MCF 10A (cell line): ENCODE measurements at regions not wholly inside any gene's neighbourhood (a gene's known extent, or its start where the extent isn't known, plus 50 kb on each side); places are given as distances from the start of the nearest gene placed in this dataset.

ENCODE experiments used
- BruUV-seq: library from RNA; stranded (reverse); fragments of 400-500 nt; replicated peaks from 2 replicates; lab custom pipeline; 2021; lab: Mats Ljungman, UMichigan
- CTCF ChIA-PET: fragments of 300-600 bp; sonication (Branson Sonifier 250); formaldehyde crosslinking; extraction: SDS; loops from one replicate; lab custom pipeline; 2021; ENCODE audit warnings: antibody characterized with exemption, inconsistent platforms; lab: Yijun Ruan, JAX
- POLR2A ChIA-PET: fragments of 300-600, 350-650 bp; sonication (Branson Sonifier 250); formaldehyde crosslinking; extraction: SDS; loops from one replicate; lab custom pipeline; 2020; ENCODE audit warnings: antibody characterized with exemption, inconsistent platforms; lab: Yijun Ruan, JAX
- DNase-seq: peaks from one replicate; pipeline ENCODE4 v3.0.0-alpha.2; 2018; ENCODE audit not compliant: unreplicated experiment
- H3K27ac Mint-ChIP-seq: one replicate; pipeline ENCODE4 v1.8.0; 2022; ENCODE audit warnings: mild to moderate bottlenecking, low read depth, mixed read lengths; ENCODE audit not compliant: unreplicated experiment
- H3K27me3 Mint-ChIP-seq: one replicate; pipeline ENCODE4 v1.8.0; 2022; ENCODE audit warnings: mixed read lengths; ENCODE audit not compliant: insufficient read depth, unreplicated experiment
- H3K36me3 Mint-ChIP-seq: one replicate; pipeline ENCODE4 v1.8.0; 2022; ENCODE audit warnings: mild to moderate bottlenecking, moderate library complexity, mixed read lengths; ENCODE audit not compliant: insufficient read depth, unreplicated experiment
- H3K4me1 Mint-ChIP-seq: one replicate; pipeline ENCODE4 v1.8.0; 2022; ENCODE audit warnings: mixed read lengths; ENCODE audit not compliant: insufficient read depth, unreplicated experiment
- H3K4me3 Mint-ChIP-seq: one replicate; pipeline ENCODE4 v1.8.0; 2022; ENCODE audit warnings: mild to moderate bottlenecking, moderate library complexity, mixed read lengths; ENCODE audit not compliant: unreplicated experiment
- H3K9me3 Mint-ChIP-seq: one replicate; pipeline ENCODE4 v1.8.0; 2022; ENCODE audit warnings: mixed read lengths; ENCODE audit not compliant: unreplicated experiment
- intact Hi-C: fragments of 100-400 bp; cut with micrococcal nuclease; formaldehyde crosslinking; loops from 2 replicates; pipeline ENCODE4 v1.14.1; 2022
- TF ChIP-seq, protein P1 (sequence below): fragments of 200-600 bp; IDR thresholded peaks from one replicate; pipeline ENCODE4 v1.8.0; 2022; ENCODE audit warnings: antibody characterized with exemption, mild to moderate bottlenecking; ENCODE audit not compliant: unreplicated experiment

DNA sequence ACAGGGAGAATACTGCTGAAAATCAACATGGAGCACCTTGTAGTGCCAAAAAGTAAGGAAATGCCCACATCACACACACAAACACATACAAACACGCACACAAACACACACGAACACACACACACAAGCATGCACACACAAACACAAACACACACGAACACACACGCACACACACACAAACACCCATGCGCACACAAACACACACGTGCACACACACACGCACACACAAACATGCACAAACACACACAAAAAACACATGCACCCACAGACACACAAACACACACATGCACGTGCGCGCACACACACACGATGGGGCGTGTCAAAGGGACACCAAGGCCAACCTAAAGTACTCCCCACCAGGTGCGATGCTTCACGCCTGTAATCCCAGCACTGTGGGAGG lies 61.7 kb upstream of the C14orf180 start:
- H3K9me3 Mint-ChIP-seq, result peaks cover 7% of the 10 kb centered on the region
- BruUV-seq, result no TSS peak
- no peak overlapping the region for H3K27ac Mint-ChIP-seq
- H3K4me3 Mint-ChIP-seq, result no peak overlapping the region
- H3K27me3 Mint-ChIP-seq, result peaks cover 56% of the 10 kb centered on the region
- TF ChIP-seq, protein P1, sequence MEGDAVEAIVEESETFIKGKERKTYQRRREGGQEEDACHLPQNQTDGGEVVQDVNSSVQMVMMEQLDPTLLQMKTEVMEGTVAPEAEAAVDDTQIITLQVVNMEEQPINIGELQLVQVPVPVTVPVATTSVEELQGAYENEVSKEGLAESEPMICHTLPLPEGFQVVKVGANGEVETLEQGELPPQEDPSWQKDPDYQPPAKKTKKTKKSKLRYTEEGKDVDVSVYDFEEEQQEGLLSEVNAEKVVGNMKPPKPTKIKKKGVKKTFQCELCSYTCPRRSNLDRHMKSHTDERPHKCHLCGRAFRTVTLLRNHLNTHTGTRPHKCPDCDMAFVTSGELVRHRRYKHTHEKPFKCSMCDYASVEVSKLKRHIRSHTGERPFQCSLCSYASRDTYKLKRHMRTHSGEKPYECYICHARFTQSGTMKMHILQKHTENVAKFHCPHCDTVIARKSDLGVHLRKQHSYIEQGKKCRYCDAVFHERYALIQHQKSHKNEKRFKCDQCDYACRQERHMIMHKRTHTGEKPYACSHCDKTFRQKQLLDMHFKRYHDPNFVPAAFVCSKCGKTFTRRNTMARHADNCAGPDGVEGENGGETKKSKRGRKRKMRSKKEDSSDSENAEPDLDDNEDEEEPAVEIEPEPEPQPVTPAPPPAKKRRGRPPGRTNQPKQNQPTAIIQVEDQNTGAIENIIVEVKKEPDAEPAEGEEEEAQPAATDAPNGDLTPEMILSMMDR, result no peak
- POLR2A ChIA-PET, result no interaction called here
- no peaks in the 10 kb centered on the region for H3K36me3 Mint-ChIP-seq
- DNase-seq, result no peak
- CTCF ChIA-PET, result interaction anchor here (1.2 kb wide), 1 partner anchor 374 kb away, joined by 3 read pairs; no protein-coding TSS in a partner anchor
- intact Hi-C loops, result no loop called here
- H3K4me1 Mint-ChIP-seq, result no peaks in the 10 kb centered on the region

DNA sequence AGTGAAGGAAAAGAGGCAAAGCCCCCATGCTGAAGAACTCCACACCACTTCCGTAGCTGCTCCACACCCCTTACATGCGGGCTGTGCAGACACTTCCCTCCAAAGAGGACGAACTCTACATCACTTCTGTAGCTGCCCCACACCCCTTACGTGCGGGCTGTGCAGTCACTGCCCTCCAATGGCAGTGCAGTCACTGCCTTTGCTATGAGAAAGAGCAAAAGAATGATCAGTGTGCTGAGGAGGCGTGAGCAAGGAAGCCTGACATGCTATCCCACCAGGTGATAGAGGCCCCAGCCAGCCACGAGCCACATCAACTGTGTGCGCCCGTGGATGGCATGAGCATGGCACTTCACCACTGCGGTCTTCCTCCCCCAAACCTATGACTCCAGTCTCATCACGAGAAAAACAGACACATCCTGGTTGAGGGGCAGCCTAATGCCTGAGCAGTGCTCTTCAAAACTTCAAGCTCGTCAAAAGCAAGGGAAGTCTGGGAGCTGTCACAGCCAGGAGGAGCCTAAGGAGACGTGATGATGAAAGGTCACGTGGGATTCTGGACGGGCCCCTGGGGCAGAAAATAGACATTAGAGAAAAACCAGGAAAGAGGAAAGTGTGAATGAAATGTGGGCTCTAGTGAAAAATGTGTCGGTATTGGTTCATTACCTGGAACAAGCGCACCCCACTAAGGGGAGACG lies 60.8 kb upstream of the C14orf180 start:
- no peak overlapping the region for H3K27ac Mint-ChIP-seq
- no TSS peak for BruUV-seq
- H3K4me3 Mint-ChIP-seq, result no peak overlapping the region
- intact Hi-C loops, result no loop called here
- H3K27me3 Mint-ChIP-seq, result peaks cover 56% of the 10 kb centered on the region
- no peaks in the 10 kb centered on the region for H3K36me3 Mint-ChIP-seq
- no peaks in the 10 kb centered on the region for H3K4me1 Mint-ChIP-seq
- TF ChIP-seq, protein P1, result no peak
- ChIA-PET POLR2A (no interaction called here), CTCF (no interaction called here)
- DNase-seq, result no peak
- H3K9me3 Mint-ChIP-seq, result peaks cover 7% of the 10 kb centered on the region

DNA sequence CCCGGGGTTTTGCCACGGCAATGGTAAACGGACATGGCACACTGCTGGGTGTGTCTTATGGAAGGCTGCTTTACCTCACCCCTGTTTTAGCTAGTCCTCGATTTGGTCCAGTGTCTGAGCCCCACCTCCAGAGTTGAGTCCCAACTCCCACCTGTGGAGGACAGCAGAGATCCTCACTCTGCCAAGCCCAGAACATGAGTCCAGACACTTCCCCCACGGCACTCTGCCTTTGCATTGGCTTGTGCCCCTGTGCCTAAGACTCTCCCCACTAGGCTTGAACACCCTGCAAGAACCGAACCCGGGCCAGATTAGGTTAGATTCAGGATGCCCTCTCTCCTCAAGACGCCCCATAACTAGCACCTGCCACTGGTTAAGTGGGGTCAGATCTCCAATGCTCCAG lies 59.8 kb upstream of the C14orf180 start:
- H3K4me1 Mint-ChIP-seq, result no peaks in the 10 kb centered on the region
- intact Hi-C loops, result no loop called here
- H3K27ac Mint-ChIP-seq, result no peak overlapping the region
- TF ChIP-seq, protein P1, result no peak
- no peak for DNase-seq
- ChIA-PET CTCF (no interaction called here), POLR2A (interaction anchor here (0.9 kb wide), 1 partner anchor 10 kb away, joined by 4 read pairs; no protein-coding TSS in a partner anchor)
- peaks cover 47% of the 10 kb centered on the region for H3K27me3 Mint-ChIP-seq
- H3K9me3 Mint-ChIP-seq, result peaks cover 7% of the 10 kb centered on the region
- no peaks in the 10 kb centered on the region for H3K36me3 Mint-ChIP-seq
- no peak overlapping the region for H3K4me3 Mint-ChIP-seq
- no TSS peak for BruUV-seq

DNA sequence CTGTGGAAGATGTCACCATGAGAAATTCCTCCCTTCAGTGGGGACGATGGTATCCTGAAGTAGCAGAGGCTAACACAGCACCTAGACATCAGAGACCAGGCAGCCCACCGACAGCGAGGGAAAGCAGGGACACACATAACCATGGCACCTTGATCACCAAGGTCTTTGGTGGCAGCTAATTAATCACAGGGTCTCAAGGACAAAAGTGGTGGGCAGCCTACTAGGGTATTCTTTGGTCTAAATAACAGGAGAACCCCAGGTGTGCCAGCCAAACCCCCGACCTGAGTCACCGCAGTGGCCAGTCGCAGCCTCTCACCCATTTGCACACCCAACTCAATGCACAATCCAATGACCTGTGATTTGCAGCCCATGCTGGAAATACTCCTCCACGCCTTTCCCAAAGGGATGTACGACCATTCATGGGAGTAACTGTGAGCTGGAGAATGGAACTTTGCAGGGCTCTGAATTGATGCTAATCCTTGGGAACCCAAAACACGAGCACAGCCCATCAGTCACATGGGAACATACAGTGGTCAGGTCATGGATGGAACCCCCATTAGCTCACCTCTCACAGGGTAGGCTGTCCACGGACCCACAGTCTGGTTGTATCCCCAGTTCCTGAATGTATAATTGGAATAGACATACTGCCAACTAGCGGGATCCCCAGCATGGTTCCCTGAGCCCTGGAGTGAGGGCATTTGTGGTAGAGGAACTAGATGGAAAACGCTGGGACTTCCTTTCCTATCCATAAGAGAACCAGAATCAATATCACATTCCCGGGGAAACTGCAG lies 58.7 kb upstream of the C14orf180 start:
- TF ChIP-seq, protein P1, result no peak
- BruUV-seq, result no TSS peak
- H3K4me1 Mint-ChIP-seq, result no peaks in the 10 kb centered on the region
- ChIA-PET CTCF (no interaction called here), POLR2A (interaction anchor here (0.9 kb wide), 1 partner anchor 9 kb away, joined by 4 read pairs; no protein-coding TSS in a partner anchor)
- H3K27me3 Mint-ChIP-seq, result peaks cover 40% of the 10 kb centered on the region
- intact Hi-C loops, result no loop called here
- no peaks in the 10 kb centered on the region for H3K36me3 Mint-ChIP-seq
- DNase-seq, result no peak
- H3K27ac Mint-ChIP-seq, result no peak overlapping the region
- no peak overlapping the region for H3K4me3 Mint-ChIP-seq
- peaks cover 7% of the 10 kb centered on the region for H3K9me3 Mint-ChIP-seq
